EL (cell line): ENCODE measurements at regions not wholly inside any gene's neighbourhood (a gene's known extent, or its start where the extent isn't known, plus 50 kb on each side); places are given as distances from the start of the nearest gene placed in this dataset.
"Not testable (repeated sequence)": the region's sequence is repeated elsewhere in the genome, so short reads cannot be mapped to it uniquely, and the experiment has no call there.

Source experiments
- DNase-seq: peaks from one replicate; pipeline ENCODE4 v3.0.0-alpha.2; 2016

DNA sequence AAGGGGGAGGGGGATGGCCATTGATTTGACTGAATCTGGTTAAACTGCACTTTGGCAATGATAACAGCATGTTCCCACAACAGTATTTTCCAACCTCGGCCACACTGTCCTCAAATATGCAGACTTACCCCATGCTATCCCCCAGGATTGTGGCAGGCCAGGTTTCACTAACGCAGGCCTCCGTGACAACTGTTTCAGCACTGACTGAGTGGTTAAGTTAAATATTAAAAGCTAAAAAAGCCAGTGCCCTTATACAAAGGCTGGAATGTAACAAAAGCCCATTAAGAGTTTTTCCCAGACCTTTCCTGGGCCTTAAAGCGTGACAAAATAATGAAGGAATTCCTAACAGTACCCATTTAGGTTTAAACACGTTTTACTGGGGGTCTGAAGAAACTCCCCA, 202.9 kb downstream of the USP25 start:
- no peak for DNase-seq

DNA sequence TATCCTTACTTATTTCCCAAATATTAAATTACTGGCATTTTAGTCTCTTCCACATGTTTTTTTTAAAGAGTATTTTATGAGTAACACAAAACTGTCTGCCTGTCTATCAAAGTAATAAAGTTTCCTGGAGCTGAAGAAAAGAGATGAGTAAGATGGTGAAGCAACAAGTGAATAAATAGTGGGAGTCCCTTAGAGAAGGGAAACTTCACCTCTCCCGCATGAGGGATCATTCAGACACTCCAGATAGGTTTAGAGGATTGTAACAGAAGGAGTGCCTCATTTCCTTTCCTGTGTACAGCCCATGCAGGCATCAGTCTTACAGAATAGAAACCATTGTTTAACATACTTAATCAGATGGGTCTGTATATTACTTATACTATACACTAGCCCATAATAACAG, 205.7 kb downstream of the USP25 start:
- no peak for DNase-seq

GRCh38 chr21:15943009-15943666, 213.4 kb downstream of the USP25 start:
- DNase-seq = peak; percentile 15

DNA sequence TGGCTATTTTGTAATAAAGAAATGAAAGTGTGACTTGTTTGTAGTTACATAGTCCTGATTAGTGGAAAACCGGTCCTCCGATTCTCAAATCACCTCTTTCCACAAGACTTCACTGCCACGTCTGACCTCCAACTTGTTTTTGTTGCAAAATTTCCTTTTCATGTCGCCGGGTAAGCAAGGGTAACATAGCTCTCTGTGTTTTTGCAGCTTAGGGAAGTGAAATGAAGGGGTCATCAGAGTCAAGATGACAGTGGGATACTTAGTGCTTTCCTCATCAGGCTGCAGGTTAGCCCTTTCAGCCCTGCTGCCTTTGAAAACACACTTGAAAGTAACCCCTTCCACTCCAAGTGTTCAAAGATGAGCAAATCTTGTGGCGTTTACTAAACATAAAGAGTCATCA, 217.9 kb downstream of the USP25 start:
- DNase-seq = no peak

GRCh38 chr21:15953551-15954116, 223.9 kb downstream of the USP25 start:
- no peak for DNase-seq

DNA sequence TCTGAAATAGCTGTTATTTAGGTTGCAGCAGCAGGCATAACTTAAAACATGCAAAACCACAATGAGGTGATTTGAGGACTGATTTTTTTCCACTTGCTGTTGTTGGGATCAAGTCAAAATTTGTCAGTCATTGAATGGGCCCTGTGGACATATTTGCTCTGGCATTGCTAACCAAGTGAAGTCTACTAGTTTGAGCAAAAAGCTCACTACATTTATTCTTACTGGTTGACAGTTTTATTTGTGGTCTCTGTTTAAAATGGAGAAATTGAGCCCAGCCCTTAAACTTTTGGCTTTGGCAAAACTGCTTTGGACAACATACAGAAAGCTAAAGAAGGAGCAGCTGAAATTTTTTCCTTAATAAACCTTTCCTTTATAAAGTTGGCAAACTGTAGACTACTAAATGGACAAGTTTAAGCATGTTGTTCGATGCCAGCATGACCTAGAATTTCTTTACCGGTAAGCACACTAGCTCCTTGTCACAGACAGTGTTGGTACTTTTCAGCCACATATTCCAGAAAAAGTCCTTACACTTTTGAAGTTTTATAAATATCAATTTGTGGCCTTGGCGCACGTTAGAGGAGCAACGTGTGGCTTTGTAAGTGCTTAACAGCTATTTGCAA, 234.6 kb downstream of the USP25 start:
- DNase-seq = no peak

DNA sequence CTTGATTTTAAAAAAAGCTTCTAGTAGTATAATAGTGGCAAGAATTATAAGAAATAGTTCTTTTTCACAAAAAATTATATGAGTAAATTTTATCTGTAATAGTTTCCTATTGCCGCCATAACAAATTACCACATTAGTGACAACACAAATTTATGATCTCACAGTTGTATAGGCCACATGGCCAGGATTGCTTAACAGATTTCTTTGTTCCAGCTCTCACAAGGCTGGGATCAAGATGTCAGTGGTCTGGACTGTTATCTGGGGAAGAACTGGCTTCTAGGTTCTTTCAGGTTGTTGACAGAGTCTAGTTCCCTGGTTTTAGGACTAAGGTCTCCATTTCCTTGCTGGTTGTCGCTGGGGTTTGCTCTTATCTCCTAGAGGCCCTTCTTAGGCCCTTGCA, 236.4 kb downstream of the USP25 start:
- no peak for DNase-seq

GRCh38 chr21:15966651-15967050, 236.9 kb downstream of the USP25 start:
- no peak for DNase-seq

GRCh38 chr21:15967661-15968060, 237.9 kb downstream of the USP25 start:
- peak; percentile 50 for DNase-seq

- DNase-seq = no peak
These were observed 239.1 kb downstream of the USP25 start for GRCh38 chr21:15968776-15969310.

DNA sequence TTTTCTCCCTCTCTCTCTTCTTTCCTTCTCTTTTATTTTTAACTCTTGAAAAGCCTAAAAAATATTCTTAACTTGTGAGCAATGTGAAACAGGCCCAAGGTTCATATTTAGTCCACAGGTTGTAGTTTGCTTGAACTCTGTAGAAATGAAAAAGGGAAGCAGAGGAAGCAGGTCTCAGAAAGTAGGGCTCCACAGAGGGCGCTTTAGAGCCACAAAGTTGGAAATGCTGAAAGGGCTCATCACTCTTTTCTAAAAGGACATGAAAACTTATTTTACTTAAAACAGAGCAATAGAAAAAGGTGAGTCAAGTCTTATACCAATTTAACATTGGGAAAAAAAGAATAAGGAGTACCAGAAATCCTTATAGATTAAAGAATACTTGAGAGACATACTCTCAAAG, 247.0 kb downstream of the USP25 start:
- peak; percentile 13 for DNase-seq

DNA sequence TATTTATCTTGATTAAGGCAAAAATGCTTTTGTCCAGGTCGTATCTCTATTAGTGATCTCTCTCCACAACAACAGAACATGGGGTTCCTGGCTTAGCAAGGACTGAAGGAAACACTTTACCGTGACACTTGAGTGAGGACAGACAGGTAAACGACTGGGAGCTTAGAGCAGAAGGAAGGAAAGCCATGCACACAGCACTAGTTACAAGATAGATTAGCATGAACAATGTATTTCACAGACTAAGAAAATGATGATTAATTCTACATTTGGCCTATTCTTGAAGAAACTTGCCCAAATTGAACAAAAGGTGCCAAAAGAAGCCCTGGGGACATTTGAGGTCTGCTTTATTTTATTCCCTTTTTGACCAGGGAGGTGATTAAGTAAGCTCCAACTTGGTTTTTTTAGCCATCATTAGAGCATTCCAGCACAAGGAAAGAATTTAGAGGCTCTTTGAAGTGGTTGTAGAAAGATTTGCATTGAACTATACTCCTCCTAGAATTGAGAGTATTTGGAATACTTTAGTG, 248.5 kb downstream of the USP25 start:
- peak; percentile 2 for DNase-seq

GRCh38 chr21:15979493-15979892, 249.7 kb downstream of the USP25 start:
- DNase-seq = not testable (repeated sequence)

DNA sequence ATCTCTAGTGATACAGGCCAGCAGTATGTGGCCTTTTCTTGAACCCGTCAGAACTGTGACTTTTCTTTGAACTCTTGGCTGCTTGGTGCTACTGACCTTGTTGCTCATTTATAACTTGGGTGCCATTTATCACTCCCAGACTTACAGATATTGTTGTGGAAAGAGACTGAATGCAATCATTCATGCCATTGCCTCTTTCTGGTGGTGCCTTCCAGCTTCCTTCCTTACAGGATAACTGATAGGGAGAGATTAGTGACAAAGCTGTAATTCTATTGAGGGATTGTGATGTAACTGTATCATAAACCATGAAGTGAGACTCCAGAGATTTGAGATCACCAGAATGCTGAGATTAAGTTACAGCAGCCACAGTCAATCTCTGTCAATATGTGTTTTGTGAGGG, 256.5 kb downstream of the USP25 start:
- DNase-seq = no peak

DNA sequence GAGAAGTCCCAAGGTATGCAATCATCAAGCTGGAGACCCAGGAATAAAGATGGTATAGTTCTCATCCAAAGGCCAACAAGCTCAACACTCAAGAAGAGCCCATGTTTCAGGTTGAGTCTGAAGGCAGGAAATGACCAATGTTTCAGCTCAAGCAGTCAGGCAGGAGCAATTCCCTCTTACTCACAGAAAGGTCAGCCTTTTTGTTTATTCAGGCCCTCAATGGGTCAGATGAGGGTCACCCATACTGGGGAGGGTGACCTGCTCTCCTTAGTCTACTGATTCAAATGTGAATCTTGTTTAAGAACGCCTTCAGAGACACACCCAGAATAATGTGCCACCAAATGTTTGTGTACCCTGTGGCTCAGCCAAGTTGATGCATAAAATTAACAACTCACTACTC, 262.4 kb downstream of the USP25 start:
- DNase-seq = peak; percentile 67

DNA sequence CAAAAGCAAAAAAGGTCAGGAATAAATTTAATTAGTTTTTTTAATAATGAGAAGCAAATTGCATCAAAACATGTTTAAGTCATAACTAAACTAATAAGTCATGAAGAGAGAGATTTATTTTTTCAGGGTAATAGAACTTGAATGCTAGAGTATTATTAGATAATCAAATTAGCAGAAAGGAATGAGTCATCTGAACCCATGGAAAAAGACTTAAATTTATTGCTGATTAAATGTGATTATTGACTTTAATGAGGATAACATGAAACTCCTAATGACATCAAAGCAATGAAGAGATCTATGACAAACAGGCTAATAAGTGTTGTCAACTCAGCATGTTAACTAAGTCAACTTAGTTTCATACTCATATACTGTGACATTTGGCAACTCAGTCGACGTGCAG, 264.2 kb downstream of the USP25 start:
- no peak for DNase-seq

- no peak for DNase-seq
These were observed 270.0 kb downstream of the USP25 start for GRCh38 chr21:15999741-16000140.

DNA sequence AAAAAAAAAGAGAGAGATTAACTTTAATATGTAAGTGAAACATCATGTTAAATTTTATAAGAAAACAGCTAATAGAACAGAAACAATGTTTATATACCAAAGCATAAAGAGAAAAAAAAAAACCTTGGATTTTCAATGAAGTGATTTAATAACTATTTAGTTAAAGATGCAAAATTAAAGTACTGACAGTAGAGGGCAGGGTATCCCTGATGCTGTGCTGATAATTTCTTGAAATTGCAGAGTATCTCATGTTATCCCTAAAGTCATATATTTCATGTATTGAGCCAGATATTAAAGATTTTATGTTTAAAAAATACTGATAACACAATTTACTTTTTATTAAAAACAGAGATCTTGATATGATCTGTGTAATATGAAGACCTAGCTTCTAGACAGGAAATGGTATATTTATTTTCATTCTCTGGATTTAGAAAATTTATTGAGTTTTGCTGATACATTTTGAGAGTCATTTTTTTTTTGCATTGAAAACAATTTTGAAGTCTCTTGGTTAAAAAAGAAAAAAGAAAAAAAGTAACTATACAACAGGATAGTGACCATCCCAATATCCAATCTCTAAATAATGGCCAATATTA, 273.2 kb downstream of the USP25 start:
- peak; percentile 26 for DNase-seq

- DNase-seq = no peak
These were observed 274.3 kb downstream of the USP25 start for GRCh38 chr21:16004086-16004485.

- DNase-seq = no peak
These were observed 274.7 kb downstream of the USP25 start for GRCh38 chr21:16004523-16004922.

GRCh38 chr21:16005996-16006395, 276.2 kb downstream of the USP25 start:
- DNase-seq = no peak

GRCh38 chr21:16007943-16008342, 278.2 kb downstream of the USP25 start:
- DNase-seq = peak; percentile 3

- DNase-seq = no peak
These were observed 281.9 kb downstream of the USP25 start for GRCh38 chr21:16011719-16012118.

DNA sequence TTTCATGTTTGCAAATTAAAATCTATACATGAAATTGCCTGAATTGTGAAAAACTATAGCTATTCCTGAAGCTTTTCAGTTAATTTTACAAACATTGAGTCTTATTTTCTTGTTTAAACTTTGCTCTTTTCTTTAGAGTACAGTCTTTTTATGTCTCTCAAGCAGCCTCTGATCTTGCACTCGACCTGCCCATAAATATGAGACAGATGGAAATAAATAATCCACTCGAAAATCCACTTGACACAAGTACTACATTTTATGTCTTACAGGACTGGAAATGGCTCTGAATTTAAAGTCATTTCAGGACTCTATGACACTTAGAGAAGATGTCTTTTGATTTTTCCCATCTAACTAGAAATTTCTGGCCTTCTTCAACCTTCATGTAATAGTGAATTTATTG, 283.8 kb downstream of the USP25 start:
- no peak for DNase-seq
